ENCODE measurements at regions not wholly inside any gene's neighbourhood (a gene's known extent, or its start where the extent isn't known, plus 50 kb on each side); places are given as distances from the start of the nearest gene placed in this dataset.

GRCh38 chr6:14633479-14633878 lies 515.9 kb downstream of the CD83 start:
- H3K4me3 ChIP-seq (replicated peaks in 1 of 2; ENCODE audit: low read depth in 2 of 2, low read length in 2 of 2) = no peak overlapping the region
- no peak for DNase-seq (ENCODE audit: low read depth in 2 of 2)
- no peak for TF ChIP-seq CTCF (IDR thresholded peaks at IDR 0.05; ENCODE audit: low read depth, low read length)

GRCh38 chr6:14634072-14634471 lies 516.5 kb downstream of the CD83 start:
- DNase-seq (ENCODE audit: low read depth in 2 of 2) = no peak
- H3K4me3 ChIP-seq (replicated peaks in 1 of 2; ENCODE audit: low read depth in 2 of 2, low read length in 2 of 2) = no peak overlapping the region
- no peak for TF ChIP-seq CTCF (IDR thresholded peaks at IDR 0.05; ENCODE audit: low read depth, low read length)

GRCh38 chr6:14635195-14635594 lies 517.6 kb downstream of the CD83 start:
- no peak overlapping the region for H3K4me3 ChIP-seq (replicated peaks in 1 of 2; ENCODE audit: low read depth in 2 of 2, low read length in 2 of 2)
- no peak for TF ChIP-seq CTCF (IDR thresholded peaks at IDR 0.05; ENCODE audit: low read depth, low read length)
- no peak for DNase-seq (ENCODE audit: low read depth in 2 of 2)

DNA sequence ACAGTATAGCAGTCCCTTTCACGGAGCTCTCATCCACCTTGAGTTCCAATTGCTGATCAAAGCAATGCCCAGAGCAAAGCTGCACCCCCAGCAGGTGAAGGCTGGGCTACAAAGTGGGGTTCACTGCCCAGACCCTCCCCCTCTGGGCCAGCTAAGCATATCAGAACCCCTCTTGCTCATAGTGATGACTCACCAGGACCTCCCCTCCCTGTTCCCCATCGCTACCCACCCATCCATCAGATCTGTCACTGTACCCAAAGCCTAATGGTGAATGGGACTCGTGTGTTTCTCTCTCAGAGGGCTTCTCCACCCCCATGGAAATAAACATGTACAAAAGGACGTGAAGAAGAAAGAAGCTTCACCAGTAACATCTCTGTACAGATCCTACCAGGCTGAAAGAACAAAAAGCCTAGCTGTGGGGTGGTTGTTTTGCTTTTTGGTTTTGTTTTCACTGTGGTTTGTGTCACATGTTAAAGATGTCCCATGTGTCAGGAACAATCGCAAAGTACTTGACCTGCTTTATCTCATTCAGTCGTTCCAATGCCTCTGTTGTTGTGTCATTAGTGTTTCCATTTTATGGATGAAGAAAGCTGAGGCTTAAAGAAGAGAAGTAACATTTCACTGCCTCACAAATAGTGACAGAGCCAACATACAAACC lies 518.5 kb downstream of the CD83 start:
- DNase-seq (ENCODE audit: low read depth in 2 of 2) = no peak
- no peak overlapping the region for H3K4me3 ChIP-seq (replicated peaks in 1 of 2; ENCODE audit: low read depth in 2 of 2, low read length in 2 of 2)
- TF ChIP-seq CTCF (IDR thresholded peaks at IDR 0.05; ENCODE audit: low read depth, low read length) = no peak

GRCh38 chr6:14638435-14638905 lies 520.9 kb downstream of the CD83 start:
- H3K4me3 ChIP-seq (replicated peaks in 1 of 2; ENCODE audit: low read depth in 2 of 2, low read length in 2 of 2) = no peak overlapping the region
- DNase-seq (ENCODE audit: low read depth in 2 of 2) = no peak
- no peak for TF ChIP-seq CTCF (IDR thresholded peaks at IDR 0.05; ENCODE audit: low read depth, low read length)

GRCh38 chr6:14638906-14639761 lies 521.6 kb downstream of the CD83 start:
- peak overlapping the region in 1 of 2 donors; percentile 16 for H3K4me3 ChIP-seq (replicated peaks in 1 of 2; ENCODE audit: low read depth in 2 of 2, low read length in 2 of 2)
- DNase-seq (ENCODE audit: low read depth in 2 of 2) = peak; percentile 47 to 52

More at GRCh38 chr6:14638906-14639761, 521.6 kb downstream of the CD83 start:
- TF ChIP-seq CTCF (IDR thresholded peaks at IDR 0.05; ENCODE audit: low read depth, low read length) = no peak
